ENCODE measurements at regions not wholly inside any gene's neighbourhood (a gene's known extent, or its start where the extent isn't known, plus 50 kb on each side); places are given as distances from the start of the nearest gene placed in this dataset.
"Not testable (repeated sequence)": the region's sequence is repeated elsewhere in the genome, so short reads cannot be mapped to it uniquely, and the experiment has no call there.

- no peak for DNase-seq (ENCODE audit: low read depth in 3 of 3, low spot score in 2 of 3)
Observed at GRCh38 chr13:33410619-33411018, 125.1 kb upstream of the STARD13 start.

GRCh38 chr13:33411312-33411711 is 125.8 kb upstream of the STARD13 start:
- no peak for DNase-seq (ENCODE audit: low read depth in 3 of 3, low spot score in 2 of 3)

GRCh38 chr13:33415822-33416221 is 130.3 kb upstream of the STARD13 start:
- no peak for DNase-seq (ENCODE audit: low read depth in 3 of 3, low spot score in 2 of 3)

GRCh38 chr13:33418224-33418953 is 132.8 kb upstream of the STARD13 start:
- DNase-seq (ENCODE audit: low read depth in 3 of 3, low spot score in 2 of 3), result not testable (repeated sequence)

GRCh38 chr13:33420117-33420516 is 134.6 kb upstream of the STARD13 start:
- not testable (repeated sequence) for DNase-seq (ENCODE audit: low read depth in 3 of 3, low spot score in 2 of 3)

GRCh38 chr13:33426131-33426530 is 140.6 kb upstream of the STARD13 start:
- DNase-seq (ENCODE audit: low read depth in 3 of 3, low spot score in 2 of 3), result no peak

- DNase-seq (ENCODE audit: low read depth in 3 of 3, low spot score in 2 of 3), result no peak
Observed at GRCh38 chr13:33433316-33433715, 147.8 kb upstream of the STARD13 start.

GRCh38 chr13:33434676-33435075 is 149.1 kb upstream of the STARD13 start:
- no peak for DNase-seq (ENCODE audit: low read depth in 3 of 3, low spot score in 2 of 3)

- DNase-seq (ENCODE audit: low read depth in 3 of 3, low spot score in 2 of 3), result no peak
Observed at GRCh38 chr13:33435207-33435606, 149.7 kb upstream of the STARD13 start.

GRCh38 chr13:33438918-33439317 is 153.4 kb upstream of the STARD13 start:
- DNase-seq (ENCODE audit: low read depth in 3 of 3, low spot score in 2 of 3), result no peak

- DNase-seq (ENCODE audit: low read depth in 3 of 3, low spot score in 2 of 3), result no peak
Observed at GRCh38 chr13:33441015-33441414, 155.5 kb upstream of the STARD13 start.

- DNase-seq (ENCODE audit: low read depth in 3 of 3, low spot score in 2 of 3), result no peak
Observed at GRCh38 chr13:33445024-33445423, 159.5 kb upstream of the STARD13 start.

- no peak for DNase-seq (ENCODE audit: low read depth in 3 of 3, low spot score in 2 of 3)
Observed at GRCh38 chr13:33445476-33445875, 159.9 kb upstream of the STARD13 start.

- DNase-seq (ENCODE audit: low read depth in 3 of 3, low spot score in 2 of 3), result no peak
Observed at GRCh38 chr13:33446821-33447725, 161.5 kb upstream of the STARD13 start.

- no peak for DNase-seq (ENCODE audit: low read depth in 3 of 3, low spot score in 2 of 3)
Observed at GRCh38 chr13:33448889-33449288, 163.3 kb upstream of the STARD13 start.

- DNase-seq (ENCODE audit: low read depth in 3 of 3, low spot score in 2 of 3), result no peak
Observed at GRCh38 chr13:33450956-33451709, 165.6 kb upstream of the STARD13 start.

GRCh38 chr13:33452873-33453517 is 167.4 kb upstream of the STARD13 start:
- no peak for DNase-seq (ENCODE audit: low read depth in 3 of 3, low spot score in 2 of 3)

- no peak for DNase-seq (ENCODE audit: low read depth in 3 of 3, low spot score in 2 of 3)
Observed at GRCh38 chr13:33453936-33454335, 168.4 kb upstream of the STARD13 start.

GRCh38 chr13:33454844-33455705 is 169.5 kb upstream of the STARD13 start:
- no peak for DNase-seq (ENCODE audit: low read depth in 3 of 3, low spot score in 2 of 3)

- no peak for DNase-seq (ENCODE audit: low read depth in 3 of 3, low spot score in 2 of 3)
Observed at GRCh38 chr13:33459702-33460101, 174.1 kb upstream of the STARD13 start.
